ENCODE measurements at regions not wholly inside any gene's neighbourhood (a gene's known extent, or its start where the extent isn't known, plus 50 kb on each side); places are given as distances from the start of the nearest gene placed in this dataset.

GRCh38 chr6:156515242-156515641 lies 261.9 kb upstream of the ARID1B start:
- Histone ChIP-seq H3K36me3 (ENCODE audit: low read depth) (no peaks in the 10 kb centered on the region), H3K4me1 (ENCODE audit: low read depth) (no peaks in the 10 kb centered on the region), H3K9me3 (no peaks in the 10 kb centered on the region), H3K4me3 (no peak overlapping the region)
- intact Hi-C loops (cut with DNase I, micrococcal nuclease), result no loop called here
- DNase-seq (no peak), ATAC-seq (no peak)
- TF ChIP-seq CTCF (IDR thresholded peaks at IDR 0.05), result no peak

- no peaks in the 10 kb centered on the region for H3K36me3 ChIP-seq (ENCODE audit: low read depth)
- no peaks in the 10 kb centered on the region for H3K9me3 ChIP-seq
- ATAC-seq (no peak), DNase-seq (peak in 1 of 3 donors; percentile 2)
- H3K4me1 ChIP-seq (ENCODE audit: low read depth), result no peaks in the 10 kb centered on the region
- TF ChIP-seq CTCF (IDR thresholded peaks at IDR 0.05), result no peak
- intact Hi-C loops (cut with DNase I, micrococcal nuclease), result no loop called here
- no peak overlapping the region for H3K4me3 ChIP-seq
These were observed 263.7 kb upstream of the ARID1B start for GRCh38 chr6:156513504-156513903.

GRCh38 chr6:156511570-156511969 lies 265.6 kb upstream of the ARID1B start:
- Histone ChIP-seq H3K36me3 (ENCODE audit: low read depth) (no peaks in the 10 kb centered on the region), H3K9me3 (no peaks in the 10 kb centered on the region), H3K4me1 (ENCODE audit: low read depth) (no peaks in the 10 kb centered on the region), H3K4me3 (no peak overlapping the region)
- DNase-seq (no peak), ATAC-seq (no peak)
- no peak for TF ChIP-seq CTCF (IDR thresholded peaks at IDR 0.05)
- intact Hi-C loops (cut with DNase I, micrococcal nuclease), result no loop called here

GRCh38 chr6:156511051-156511450 lies 266.1 kb upstream of the ARID1B start:
- H3K9me3 ChIP-seq, result no peaks in the 10 kb centered on the region
- DNase-seq (no peak), ATAC-seq (no peak)
- no peak overlapping the region for H3K4me3 ChIP-seq
- no peak for TF ChIP-seq CTCF (IDR thresholded peaks at IDR 0.05)
- intact Hi-C loops (cut with DNase I, micrococcal nuclease), result no loop called here
- H3K36me3 ChIP-seq (ENCODE audit: low read depth), result no peaks in the 10 kb centered on the region
- H3K4me1 ChIP-seq (ENCODE audit: low read depth), result no peaks in the 10 kb centered on the region

GRCh38 chr6:156510242-156510641 lies 266.9 kb upstream of the ARID1B start:
- no peak for DNase-seq
- ATAC-seq, result no peak
- H3K9me3 ChIP-seq, result no peaks in the 10 kb centered on the region
- H3K4me3 ChIP-seq, result no peak overlapping the region
- intact Hi-C loops (cut with DNase I, micrococcal nuclease), result no loop called here
- no peaks in the 10 kb centered on the region for H3K36me3 ChIP-seq (ENCODE audit: low read depth)
- H3K4me1 ChIP-seq (ENCODE audit: low read depth), result no peaks in the 10 kb centered on the region
- TF ChIP-seq CTCF (IDR thresholded peaks at IDR 0.05), result no peak

- H3K36me3 ChIP-seq (ENCODE audit: low read depth), result no peaks in the 10 kb centered on the region
- no peaks in the 10 kb centered on the region for H3K9me3 ChIP-seq
- DNase-seq (no peak), ATAC-seq (no peak)
- no peak overlapping the region for H3K4me3 ChIP-seq
- H3K4me1 ChIP-seq (ENCODE audit: low read depth), result no peaks in the 10 kb centered on the region
- intact Hi-C loops (cut with DNase I, micrococcal nuclease), result no loop called here
- TF ChIP-seq CTCF (IDR thresholded peaks at IDR 0.05), result no peak
These were observed 267.7 kb upstream of the ARID1B start for GRCh38 chr6:156509496-156509895.

Measured in mucosa of descending colon (tissue), 3 donors.